ENCODE measurements at regions not wholly inside any gene's neighbourhood (a gene's known extent, or its start where the extent isn't known, plus 50 kb on each side); places are given as distances from the start of the nearest gene placed in this dataset.

- TF ChIP-seq REST (IDR thresholded peaks at IDR 0.05; ENCODE audit: low read depth) (no peak), RAD21 (IDR thresholded peaks at IDR 0.05; ENCODE audit: low read depth) (no peak), EZH2phosphoT487 (IDR thresholded peaks at IDR 0.05; ENCODE audit: borderline replicate concordance) (no peak)
Observed at GRCh38 chr2:121021685-121022084, 263.3 kb downstream of the TFCP2L1 start (continued).

GRCh38 chr2:121028577-121028976 is 256.4 kb downstream of the TFCP2L1 start:
- POLR2A ChIA-PET = no interaction called here
- no peak for ATAC-seq
- TF ChIP-seq JUND (IDR thresholded peaks at IDR 0.05) (no peak), ZNF274 (IDR thresholded peaks at IDR 0.05; ENCODE audit: low read depth, low read length) (no peak), CTCF (IDR thresholded peaks at IDR 0.05 in 2 of 3, conservative IDR thresholded peaks at IDR 0.05 in 1 of 3; ENCODE audit: borderline replicate concordance in 1 of 3, insufficient read depth in 1 of 3, low read depth in 2 of 3, low read length in 2 of 3) (no peak), RAD21 (IDR thresholded peaks at IDR 0.05; ENCODE audit: low read depth) (no peak), SIN3A (IDR thresholded peaks at IDR 0.05; ENCODE audit: low read depth) (no peak), ZFX (IDR thresholded peaks at IDR 0.05) (no peak), ATF3 (IDR thresholded peaks at IDR 0.05) (no peak), REST (IDR thresholded peaks at IDR 0.05; ENCODE audit: low read depth) (no peak), POLR2A (IDR thresholded peaks at IDR 0.05; ENCODE audit: borderline replicate concordance, extremely low read depth, insufficient read depth, insufficient read length) (no peak), EZH2 (IDR thresholded peaks at IDR 0.05) (no peak), ELF1 (IDR thresholded peaks at IDR 0.05; ENCODE audit: borderline replicate concordance, low read depth) (no peak), CEBPB (IDR thresholded peaks at IDR 0.05; ENCODE audit: low read depth) (no peak), FOSL1 (IDR thresholded peaks at IDR 0.05; ENCODE audit: low read depth) (no peak)

More at GRCh38 chr2:121028577-121028976, 256.4 kb downstream of the TFCP2L1 start:
- Histone ChIP-seq H3K4me2 (ENCODE audit: low read length) (no peak overlapping the region), H3K9me3 (ENCODE audit: control insufficient read depth in 1 of 2, insufficient read depth in 1 of 2, low read depth in 1 of 2, low read length in 2 of 2) (no peaks in the 10 kb centered on the region), H3K4me1 (ENCODE audit: control insufficient read depth in 1 of 2, insufficient read depth in 2 of 2, low read length in 2 of 2) (no peaks in the 10 kb centered on the region), H3K27me3 (ENCODE audit: insufficient read depth, low read length) (peaks cover 19% of the 10 kb centered on the region; the same call in 1 of the 2 replicates), H3K9me2 (ENCODE audit: insufficient read depth) (no peaks in the 10 kb centered on the region), H4K20me1 (ENCODE audit: insufficient read depth) (no peaks in the 10 kb centered on the region), H3K79me2 (ENCODE audit: insufficient read depth, low read length) (no peaks in the 10 kb centered on the region), H3K9ac (ENCODE audit: low read length) (no peak overlapping the region), H3K27ac (ENCODE audit: low read depth, low read length) (no peak overlapping the region), H3K36me3 (ENCODE audit: control insufficient read depth in 1 of 2, insufficient read depth in 2 of 2, low read length in 2 of 2) (no peaks in the 10 kb centered on the region), H3K4me3 (replicated peaks in 1 of 2; ENCODE audit: low read depth in 1 of 2, low read length in 2 of 2) (no peak overlapping the region), H2AFZ (ENCODE audit: low read depth, low read length, poor library complexity, severe bottlenecking) (no peak overlapping the region)
- ChIA-PET RAD21 (ENCODE audit: low non-redundant PET in 1 of 2, low total read pairs in 2 of 2, uncharacterized antibody in 2 of 2, unreplicated experiment in 2 of 2) (interaction anchor here in 1 of 2 experiments (0.5 kb wide), 1 partner anchor 344 kb away, joined by 3 read pairs; no protein-coding TSS in a partner anchor), CTCF (no interaction called here)
- intact Hi-C loops (cut with micrococcal nuclease) = no loop called here
- no peak for DNase-seq (ENCODE audit: low read depth, low spot score)
- no TSS peak for BruUV-seq (replicated peaks)
